ENCODE measurements at regions not wholly inside any gene's neighbourhood (a gene's known extent, or its start where the extent isn't known, plus 50 kb on each side); places are given as distances from the start of the nearest gene placed in this dataset.

GRCh38 chr6:148192310-148192709 lies 150.3 kb upstream of the SASH1 start:
- Histone ChIP-seq H3K36me3 (replicated peaks in 1 of 2; ENCODE audit: insufficient read depth in 1 of 2, low read depth in 2 of 2) (no peaks in the 10 kb centered on the region), H3K27ac (no peak overlapping the region), H3K27me3 (no peaks in the 10 kb centered on the region), H3K4me3 (no peak overlapping the region), H3K4me1 (peaks cover 17% of the 10 kb centered on the region), H3K9me3 (no peaks in the 10 kb centered on the region)
- ATAC-seq (peak; percentile 27), DNase-seq (peak in 1 of 4 donors; percentile 14)
- intact Hi-C loops (cut with DNase I), result no loop called here
- 81 to 90% methylated on average over 4 of the region's 4 CpGs for whole genome bisulfite sequencing, 2 donors
- no peak for TF ChIP-seq CTCF (IDR thresholded peaks at IDR 0.05)
- TF ChIP-seq POLR2A (IDR thresholded peaks at IDR 0.05), result no peak

GRCh38 chr6:148193063-148193680 lies 149.5 kb upstream of the SASH1 start:
- Histone ChIP-seq H3K9me3 (no peaks in the 10 kb centered on the region), H3K4me1 (peaks cover 11% of the 10 kb centered on the region), H3K36me3 (replicated peaks in 1 of 2; ENCODE audit: insufficient read depth in 1 of 2, low read depth in 2 of 2) (no peaks in the 10 kb centered on the region), H3K27me3 (no peaks in the 10 kb centered on the region), H3K27ac (no peak overlapping the region), H3K4me3 (no peak overlapping the region)
- DNase-seq (no peak), ATAC-seq (no peak)
- intact Hi-C loops (cut with DNase I), result no loop called here
- TF ChIP-seq CTCF (IDR thresholded peaks at IDR 0.05) (no peak), POLR2A (IDR thresholded peaks at IDR 0.05) (no peak)
- WGBS, 2 donors, result 68 to 84% methylated on average over 5 of the region's 5 CpGs

- TF ChIP-seq POLR2A (IDR thresholded peaks at IDR 0.05) (no peak), CTCF (IDR thresholded peaks at IDR 0.05) (no peak)
- ATAC-seq (no peak), DNase-seq (no peak)
- Histone ChIP-seq H3K4me1 (peaks cover 19% of the 10 kb centered on the region), H3K36me3 (replicated peaks in 1 of 2; ENCODE audit: insufficient read depth in 1 of 2, low read depth in 2 of 2) (no peaks in the 10 kb centered on the region), H3K4me3 (no peak overlapping the region), H3K9me3 (no peaks in the 10 kb centered on the region), H3K27ac (no peak overlapping the region), H3K27me3 (no peaks in the 10 kb centered on the region)
- intact Hi-C loops (cut with DNase I), result no loop called here
- WGBS, 2 donors, result 91 to 92% methylated on average over 5 of the region's 5 CpGs
These were observed 147.1 kb upstream of the SASH1 start for GRCh38 chr6:148195511-148195910.

- WGBS, 2 donors, result 88 to 95% methylated on average over 3 of the region's 3 CpGs
- Histone ChIP-seq H3K9me3 (no peaks in the 10 kb centered on the region), H3K27ac (no peak overlapping the region), H3K4me1 (peaks cover 19% of the 10 kb centered on the region), H3K36me3 (replicated peaks in 1 of 2; ENCODE audit: insufficient read depth in 1 of 2, low read depth in 2 of 2) (no peaks in the 10 kb centered on the region), H3K4me3 (no peak overlapping the region), H3K27me3 (no peaks in the 10 kb centered on the region)
- TF ChIP-seq POLR2A (IDR thresholded peaks at IDR 0.05) (no peak), CTCF (IDR thresholded peaks at IDR 0.05) (no peak)
- intact Hi-C loops (cut with DNase I), result no loop called here
- DNase-seq (no peak), ATAC-seq (no peak)
These were observed 143.1 kb upstream of the SASH1 start for GRCh38 chr6:148199584-148199983.

GRCh38 chr6:148200293-148200692 lies 142.3 kb upstream of the SASH1 start:
- Histone ChIP-seq H3K4me1 (peaks cover 19% of the 10 kb centered on the region), H3K27ac (no peak overlapping the region), H3K9me3 (no peaks in the 10 kb centered on the region), H3K27me3 (no peaks in the 10 kb centered on the region), H3K36me3 (replicated peaks in 1 of 2; ENCODE audit: insufficient read depth in 1 of 2, low read depth in 2 of 2) (no peaks in the 10 kb centered on the region), H3K4me3 (no peak overlapping the region)
- 5 to 13% methylated on average over 10 of the region's 10 CpGs for WGBS, 2 donors
- intact Hi-C loops (cut with DNase I), result no loop called here
- DNase-seq, result peak; percentile 37 to 71 (median 62)
- ATAC-seq, result peak; percentile 74
- TF ChIP-seq POLR2A (IDR thresholded peaks at IDR 0.05) (no peak), CTCF (IDR thresholded peaks at IDR 0.05) (no peak)

All from body of pancreas (tissue), 4 donors.